ENCODE measurements at regions not wholly inside any gene's neighbourhood (a gene's known extent, or its start where the extent isn't known, plus 50 kb on each side); places are given as distances from the start of the nearest gene placed in this dataset.

DNA sequence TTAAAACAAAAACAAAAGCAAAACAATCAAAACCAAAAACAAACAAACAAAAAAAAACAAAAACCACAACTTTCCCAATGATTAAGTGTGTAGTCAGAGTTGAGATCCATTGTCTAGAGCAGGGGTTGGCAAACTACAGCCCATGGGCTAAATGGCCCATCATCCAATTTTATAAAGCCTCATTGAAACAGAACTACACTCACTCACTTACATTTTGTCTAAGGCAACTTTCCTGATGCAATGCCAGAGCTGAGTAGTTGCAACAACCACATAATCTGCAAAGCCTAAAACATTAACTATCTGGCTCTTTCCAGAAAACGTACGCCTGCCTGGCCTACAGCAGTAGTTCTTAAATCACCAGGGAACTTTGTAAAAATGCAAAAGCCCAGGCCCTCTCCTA lies 124.1 kb downstream of the SOX9 start:
- H3K27me3 Mint-ChIP-seq (ENCODE audit: low read depth), result no peaks in the 10 kb centered on the region
- CTCF ChIA-PET, result no interaction called here

DNA sequence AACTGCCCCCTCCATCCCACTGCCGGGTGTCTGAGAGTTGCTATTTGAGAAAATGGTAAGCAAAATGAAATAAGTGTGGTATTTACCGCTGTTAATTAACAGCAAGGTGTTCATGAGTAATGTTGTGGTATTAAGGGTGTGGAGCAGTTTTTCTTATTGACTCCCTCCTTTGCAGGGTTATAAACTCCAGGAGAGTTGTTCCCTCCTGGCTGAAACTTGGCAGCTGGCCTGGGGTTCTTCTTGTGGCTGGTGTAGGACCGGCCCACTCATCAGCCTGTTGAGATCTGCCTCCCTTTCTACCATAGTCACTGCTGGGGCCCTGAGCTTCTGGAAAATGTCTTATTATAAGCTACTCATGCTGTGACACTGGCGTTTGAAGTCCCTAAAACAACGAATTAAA lies 128.6 kb downstream of the SOX9 start:
- H3K4me3 Mint-ChIP-seq, result no peak overlapping the region
- peaks cover 4% of the 10 kb centered on the region for H3K9me3 Mint-ChIP-seq (ENCODE audit: insufficient read depth)
- H3K27me3 Mint-ChIP-seq (ENCODE audit: low read depth), result no peaks in the 10 kb centered on the region
- ATAC-seq (no peak), DNase-seq (no peak)
- no peak overlapping the region for H3K27ac Mint-ChIP-seq
- CTCF ChIA-PET, result no interaction called here
- H3K4me1 Mint-ChIP-seq (ENCODE audit: low read depth), result no peaks in the 10 kb centered on the region
- POLR2A ChIA-PET, result interaction anchor here (0.5 kb wide), 1 partner anchor 1139 kb away, joined by 3 read pairs; no protein-coding TSS in a partner anchor
- no peaks in the 10 kb centered on the region for H3K36me3 Mint-ChIP-seq (ENCODE audit: low read depth)

More for the DNA sequence above, 124.1 kb downstream of the SOX9 start:
- no peak overlapping the region for H3K4me3 Mint-ChIP-seq
- H3K9me3 Mint-ChIP-seq (ENCODE audit: insufficient read depth), result no peaks in the 10 kb centered on the region
- no peaks in the 10 kb centered on the region for H3K36me3 Mint-ChIP-seq (ENCODE audit: low read depth)
- DNase-seq, result no peak
- no peak overlapping the region for H3K27ac Mint-ChIP-seq
- ATAC-seq, result no peak
- no peaks in the 10 kb centered on the region for H3K4me1 Mint-ChIP-seq (ENCODE audit: low read depth)
- POLR2A ChIA-PET, result no interaction called here

DNA sequence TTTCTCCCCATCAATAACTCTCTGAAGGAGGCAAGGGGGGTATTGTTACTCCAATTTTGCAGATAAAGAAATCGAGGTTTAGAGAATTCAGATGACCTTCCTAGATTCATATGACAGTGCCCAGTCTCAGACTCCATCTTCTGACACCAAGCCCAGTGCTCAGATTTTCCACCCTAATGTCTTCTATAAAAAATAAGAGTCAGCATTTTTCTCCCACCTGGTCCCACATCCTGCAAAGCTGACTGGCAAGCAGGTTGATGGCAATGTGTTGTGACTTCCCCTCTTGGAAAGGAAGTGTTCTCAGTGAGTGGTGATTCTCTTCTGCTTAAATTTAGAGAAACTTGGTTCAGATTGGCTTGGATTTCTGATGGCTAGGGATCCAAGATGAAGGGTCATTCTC lies 129.4 kb downstream of the SOX9 start:
- ATAC-seq (no peak), DNase-seq (no peak)
- no peaks in the 10 kb centered on the region for H3K4me1 Mint-ChIP-seq (ENCODE audit: low read depth)
- CTCF ChIA-PET, result no interaction called here
- no peak overlapping the region for H3K4me3 Mint-ChIP-seq
- no peak overlapping the region for H3K27ac Mint-ChIP-seq
- H3K9me3 Mint-ChIP-seq (ENCODE audit: insufficient read depth), result peaks cover 4% of the 10 kb centered on the region
- POLR2A ChIA-PET, result no interaction called here
- no peaks in the 10 kb centered on the region for H3K36me3 Mint-ChIP-seq (ENCODE audit: low read depth)
- no peaks in the 10 kb centered on the region for H3K27me3 Mint-ChIP-seq (ENCODE audit: low read depth)

DNA sequence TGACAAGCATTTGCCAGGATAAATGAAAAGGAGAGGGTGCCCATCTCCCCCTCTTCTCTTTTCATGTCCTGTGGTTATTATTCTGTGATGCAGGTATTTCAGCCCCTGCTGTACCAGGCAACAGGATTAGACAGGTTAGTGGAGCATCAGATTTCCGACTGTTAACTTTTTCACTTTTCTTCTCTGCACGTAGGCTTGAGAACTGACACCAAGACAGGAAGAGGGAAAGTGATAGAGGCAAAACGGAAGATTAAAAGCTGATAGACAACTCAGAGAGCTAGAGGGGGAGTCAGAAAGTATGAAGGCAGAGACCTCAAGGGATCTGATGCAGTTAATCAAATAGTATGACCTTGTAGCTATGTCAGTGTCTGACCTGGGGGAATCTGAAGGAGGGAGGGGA lies 132.8 kb downstream of the SOX9 start:
- H3K27ac Mint-ChIP-seq, result no peak overlapping the region

DNA sequence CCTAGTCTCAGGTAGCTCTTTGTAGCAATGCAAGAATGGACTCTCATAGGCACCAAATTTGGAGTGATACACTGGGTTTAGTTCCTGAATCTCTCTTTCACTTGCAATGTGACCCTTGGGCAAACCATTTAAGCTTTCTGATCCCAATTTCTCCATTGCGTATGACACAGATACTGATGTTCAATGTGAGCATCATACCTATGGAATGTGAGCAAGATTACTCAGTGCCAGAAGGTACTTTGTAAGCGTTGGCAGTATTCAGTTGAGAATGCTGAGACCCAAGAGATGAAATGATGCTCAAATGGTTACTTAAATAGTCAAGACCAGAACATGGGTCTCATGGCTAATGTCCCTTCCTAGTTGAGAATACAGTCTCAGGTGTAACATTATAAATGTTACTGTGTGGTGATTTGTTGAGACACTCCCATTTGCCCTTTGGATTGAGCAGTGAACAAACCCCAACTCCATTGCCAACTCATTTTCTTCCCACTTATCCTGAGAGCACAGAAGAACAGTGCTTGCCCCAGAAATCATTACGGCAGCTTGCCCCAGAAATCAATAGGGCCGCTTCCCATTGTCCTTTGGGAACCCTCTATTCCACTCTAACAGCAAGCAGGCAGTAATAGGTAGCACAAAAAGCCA lies 134.1 kb downstream of the SOX9 start:
- ChIA-PET CTCF (no interaction called here), POLR2A (no interaction called here)
- Mint-ChIP-seq H3K36me3 (ENCODE audit: low read depth) (no peaks in the 10 kb centered on the region), H3K4me3 (no peak overlapping the region), H3K27me3 (ENCODE audit: low read depth) (no peaks in the 10 kb centered on the region), H3K9me3 (ENCODE audit: insufficient read depth) (peaks cover 4% of the 10 kb centered on the region), H3K27ac (no peak overlapping the region), H3K4me1 (ENCODE audit: low read depth) (no peaks in the 10 kb centered on the region)
- DNase-seq (no peak), ATAC-seq (no peak)

More for the DNA sequence above, 132.8 kb downstream of the SOX9 start:
- ChIA-PET POLR2A (no interaction called here), CTCF (no interaction called here)
- no peaks in the 10 kb centered on the region for H3K4me1 Mint-ChIP-seq (ENCODE audit: low read depth)
- H3K27me3 Mint-ChIP-seq (ENCODE audit: low read depth), result no peaks in the 10 kb centered on the region
- no peak for DNase-seq
- peaks cover 4% of the 10 kb centered on the region for H3K9me3 Mint-ChIP-seq (ENCODE audit: insufficient read depth)
- no peak overlapping the region for H3K4me3 Mint-ChIP-seq
- H3K36me3 Mint-ChIP-seq (ENCODE audit: low read depth), result no peaks in the 10 kb centered on the region
- ATAC-seq, result no peak

DNA sequence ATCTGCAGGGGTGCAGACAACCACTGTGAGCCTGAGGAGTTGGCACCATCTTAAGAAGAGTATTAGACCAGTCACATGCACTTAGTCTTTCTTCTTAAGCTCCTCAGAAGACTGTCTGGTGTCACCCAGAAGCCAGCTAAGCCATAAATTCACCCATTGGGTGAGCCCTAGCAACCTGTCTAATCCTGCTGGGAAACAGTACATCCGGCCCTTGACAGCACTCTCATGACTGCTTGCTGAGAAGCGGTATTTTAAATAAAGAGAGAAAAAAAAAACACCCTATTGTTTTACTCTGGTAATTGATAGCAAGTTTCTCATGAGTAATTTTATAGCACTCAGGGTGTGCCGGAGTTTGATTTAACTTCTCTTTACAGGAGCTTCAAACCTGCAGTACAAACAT lies 134.7 kb downstream of the SOX9 start:
- Mint-ChIP-seq H3K36me3 (ENCODE audit: low read depth) (no peaks in the 10 kb centered on the region), H3K9me3 (ENCODE audit: insufficient read depth) (peaks cover 5% of the 10 kb centered on the region), H3K27ac (no peak overlapping the region), H3K4me3 (no peak overlapping the region), H3K4me1 (ENCODE audit: low read depth) (no peaks in the 10 kb centered on the region), H3K27me3 (ENCODE audit: low read depth) (no peaks in the 10 kb centered on the region)
- ATAC-seq, result no peak
- ChIA-PET CTCF (no interaction called here), POLR2A (no interaction called here)
- no peak for DNase-seq

DNA sequence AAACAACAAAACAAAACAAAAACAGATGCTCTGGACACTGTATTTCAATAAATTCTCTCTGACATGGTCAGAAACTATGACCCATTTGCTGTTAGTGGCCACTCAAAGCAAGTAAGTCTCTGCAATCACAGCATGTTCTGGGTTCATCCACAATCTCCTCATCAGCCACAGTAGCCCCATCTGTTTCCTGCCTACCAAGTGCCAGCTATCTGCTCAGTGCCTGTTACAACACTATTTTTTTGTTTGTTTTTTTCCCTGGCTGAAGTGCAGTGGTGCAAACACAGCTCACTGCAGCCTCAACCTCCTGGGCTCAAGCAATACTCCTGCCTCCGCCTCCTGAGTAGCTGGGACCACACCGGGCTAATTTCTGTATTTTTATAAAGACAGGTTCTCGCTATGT lies 137.9 kb downstream of the SOX9 start:
- Mint-ChIP-seq H3K27ac (no peak overlapping the region), H3K36me3 (ENCODE audit: low read depth) (no peaks in the 10 kb centered on the region), H3K9me3 (ENCODE audit: insufficient read depth) (peaks cover 4% of the 10 kb centered on the region), H3K4me3 (no peak overlapping the region), H3K27me3 (ENCODE audit: low read depth) (no peaks in the 10 kb centered on the region), H3K4me1 (ENCODE audit: low read depth) (no peaks in the 10 kb centered on the region)
- ChIA-PET POLR2A (no interaction called here), CTCF (no interaction called here)
- DNase-seq, result no peak
- no peak for ATAC-seq

DNA sequence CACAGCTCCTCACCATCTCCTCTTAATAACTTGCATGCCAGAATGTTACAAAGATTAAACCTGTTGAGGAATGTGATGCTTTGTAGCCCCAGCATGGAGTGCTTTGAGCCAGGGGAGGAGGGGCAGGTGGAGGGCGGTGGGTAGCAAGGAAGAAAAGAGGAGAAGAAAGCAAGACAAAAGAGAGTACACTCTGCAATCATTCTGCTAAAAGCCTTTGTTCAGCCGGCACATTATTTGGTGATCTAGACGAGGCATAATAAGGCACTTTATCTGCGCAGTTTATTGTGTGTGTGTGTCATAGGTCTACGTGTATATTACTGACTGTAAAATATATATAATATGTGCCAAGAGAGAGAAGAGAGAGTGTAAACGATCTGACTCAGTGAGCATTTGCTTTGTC lies 139.1 kb downstream of the SOX9 start:
- Mint-ChIP-seq H3K4me3 (no peak overlapping the region), H3K36me3 (ENCODE audit: low read depth) (no peaks in the 10 kb centered on the region), H3K4me1 (ENCODE audit: low read depth) (no peaks in the 10 kb centered on the region), H3K27me3 (ENCODE audit: low read depth) (no peaks in the 10 kb centered on the region), H3K9me3 (ENCODE audit: insufficient read depth) (peaks cover 4% of the 10 kb centered on the region), H3K27ac (no peak overlapping the region)
- POLR2A ChIA-PET, result no interaction called here
- CTCF ChIA-PET, result no interaction called here
- ATAC-seq, result no peak
- no peak for DNase-seq

DNA sequence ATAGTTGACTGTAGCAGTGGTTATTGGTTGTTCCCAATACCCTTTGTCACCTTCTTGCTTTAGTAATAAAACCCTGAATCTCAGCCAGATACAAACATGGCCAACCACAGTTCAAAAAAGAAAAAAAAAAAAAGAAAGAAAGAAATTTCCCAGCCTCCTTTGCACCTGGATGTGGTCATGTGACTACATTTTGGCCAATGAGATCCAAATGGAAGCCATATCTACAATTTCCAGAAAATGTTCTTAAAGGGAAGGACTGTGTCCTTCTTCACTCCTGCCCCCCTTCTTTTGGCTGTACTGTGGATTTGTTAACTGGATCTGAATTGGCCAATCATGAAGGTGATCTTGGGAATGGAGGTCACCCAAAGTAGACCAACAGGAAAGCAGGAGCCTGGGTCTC lies 141.9 kb downstream of the SOX9 start:
- DNase-seq, result no peak
- no peaks in the 10 kb centered on the region for H3K4me1 Mint-ChIP-seq (ENCODE audit: low read depth)

DNA sequence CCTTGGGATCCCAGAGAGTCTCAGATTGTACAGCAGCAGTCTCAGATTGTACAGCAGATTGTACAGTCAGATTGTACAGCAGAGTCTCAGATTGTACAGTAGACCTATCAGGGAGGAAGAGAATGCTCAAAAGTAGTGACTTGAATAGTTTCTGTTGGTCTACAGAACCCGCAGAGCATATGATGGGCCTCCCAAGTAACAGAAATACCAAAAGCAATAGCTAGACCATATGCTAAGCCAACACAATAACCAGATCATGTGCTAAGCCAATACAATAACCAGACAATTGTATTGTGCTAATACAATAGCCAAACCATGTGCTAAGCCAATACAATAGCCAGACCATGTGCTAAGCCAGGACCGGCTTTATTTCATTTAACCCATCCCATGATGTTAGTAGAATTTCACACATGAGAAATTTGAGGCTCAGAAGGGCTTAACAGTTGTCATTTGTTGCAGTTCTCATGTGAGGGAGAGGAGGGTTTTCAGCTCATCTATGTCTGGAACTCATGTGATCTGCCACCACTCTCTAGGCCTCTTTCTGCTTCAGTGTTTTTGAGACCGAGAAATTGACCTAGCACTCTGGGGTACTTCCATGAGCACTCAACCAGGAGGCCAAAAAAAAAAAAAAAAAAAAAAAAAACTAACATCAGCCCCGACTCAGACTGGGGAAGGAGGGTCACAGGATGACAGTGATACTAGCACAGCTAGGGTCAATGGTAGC lies 144.0 kb downstream of the SOX9 start:
- Mint-ChIP-seq H3K27me3 (ENCODE audit: low read depth) (peaks cover 2% of the 10 kb centered on the region), H3K27ac (no peak overlapping the region), H3K4me1 (ENCODE audit: low read depth) (no peaks in the 10 kb centered on the region), H3K36me3 (ENCODE audit: low read depth) (no peaks in the 10 kb centered on the region), H3K4me3 (no peak overlapping the region), H3K9me3 (ENCODE audit: insufficient read depth) (peaks cover 4% of the 10 kb centered on the region)
- DNase-seq (no peak), ATAC-seq (no peak)
- ChIA-PET CTCF (no interaction called here), POLR2A (no interaction called here)

More for the DNA sequence above, 141.9 kb downstream of the SOX9 start:
- ChIA-PET POLR2A (no interaction called here), CTCF (no interaction called here)
- ATAC-seq, result no peak
- Mint-ChIP-seq H3K4me3 (no peak overlapping the region), H3K27ac (no peak overlapping the region), H3K9me3 (ENCODE audit: insufficient read depth) (peaks cover 4% of the 10 kb centered on the region), H3K36me3 (ENCODE audit: low read depth) (no peaks in the 10 kb centered on the region), H3K27me3 (ENCODE audit: low read depth) (peaks cover 2% of the 10 kb centered on the region)

DNA sequence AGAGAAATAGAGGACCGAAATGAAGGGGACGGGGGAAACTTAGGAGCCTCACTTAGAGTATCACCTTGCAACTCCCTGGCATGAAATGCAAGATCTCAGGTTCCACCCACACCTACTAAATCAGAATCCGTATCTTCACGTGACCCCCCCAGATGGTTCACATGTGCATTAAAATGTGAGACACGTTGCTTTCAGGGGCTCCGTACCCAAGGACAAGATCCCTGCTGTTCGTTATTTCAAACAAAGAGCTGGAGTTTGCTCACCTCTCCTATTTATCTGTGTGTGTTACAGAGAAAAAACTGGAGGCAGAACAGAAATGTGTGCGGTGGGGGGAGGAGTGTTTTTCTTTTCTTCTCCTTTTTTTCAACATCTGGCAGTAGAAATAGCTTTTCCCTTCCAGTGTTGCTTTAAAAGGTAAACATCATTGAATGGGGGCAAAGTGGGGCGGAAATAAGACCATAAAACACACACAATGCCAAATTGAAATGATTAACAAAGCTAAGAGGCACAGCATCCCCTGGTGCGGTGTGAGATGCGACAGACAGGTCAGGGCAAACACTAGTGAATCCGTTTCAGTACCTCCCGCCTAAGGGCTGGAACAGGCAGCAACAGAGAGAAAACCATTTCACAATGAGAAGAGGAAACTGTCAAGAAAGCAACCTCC lies 145.4 kb downstream of the SOX9 start:
- POLR2A ChIA-PET, result no interaction called here
- Mint-ChIP-seq H3K9me3 (ENCODE audit: insufficient read depth) (no peaks in the 10 kb centered on the region), H3K27ac (no peak overlapping the region), H3K27me3 (ENCODE audit: low read depth) (peaks cover 2% of the 10 kb centered on the region), H3K4me3 (no peak overlapping the region), H3K36me3 (ENCODE audit: low read depth) (no peaks in the 10 kb centered on the region), H3K4me1 (ENCODE audit: low read depth) (no peaks in the 10 kb centered on the region)
- no peak for ATAC-seq
- no peak for DNase-seq
- CTCF ChIA-PET, result no interaction called here

DNA sequence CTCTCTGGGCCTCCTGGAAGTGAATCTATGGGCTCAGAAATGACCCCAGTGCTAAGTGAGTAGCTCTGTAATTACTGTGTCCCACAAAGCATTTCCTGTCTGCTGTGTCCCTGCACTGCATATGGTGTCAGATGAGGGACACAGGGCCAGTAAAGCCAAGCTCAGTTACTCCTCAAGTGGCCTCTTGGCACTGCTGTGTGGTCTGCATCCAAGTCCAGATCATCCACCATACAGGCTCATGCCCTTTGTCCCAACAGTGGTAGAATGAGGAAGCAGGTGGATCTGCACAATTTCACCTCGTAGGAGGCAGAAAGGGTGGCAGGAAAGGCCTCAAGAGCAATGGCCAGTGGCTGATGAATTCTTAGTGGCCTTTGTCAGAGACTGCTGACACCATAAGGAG lies 146.8 kb downstream of the SOX9 start:
- ATAC-seq (no peak), DNase-seq (no peak)
- peaks cover 2% of the 10 kb centered on the region for H3K27me3 Mint-ChIP-seq (ENCODE audit: low read depth)
- H3K4me3 Mint-ChIP-seq, result no peak overlapping the region
- H3K36me3 Mint-ChIP-seq (ENCODE audit: low read depth), result no peaks in the 10 kb centered on the region
- no peaks in the 10 kb centered on the region for H3K4me1 Mint-ChIP-seq (ENCODE audit: low read depth)
- CTCF ChIA-PET, result no interaction called here
- no peak overlapping the region for H3K27ac Mint-ChIP-seq
- POLR2A ChIA-PET, result no interaction called here
- H3K9me3 Mint-ChIP-seq (ENCODE audit: insufficient read depth), result no peaks in the 10 kb centered on the region
